ENCODE measurements at regions not wholly inside any gene's neighbourhood (a gene's known extent, or its start where the extent isn't known, plus 50 kb on each side); places are given as distances from the start of the nearest gene placed in this dataset.

GRCh38 chr2:211259831-211260476 lies 703.6 kb downstream of the CPS1 start:
- no peaks in the 10 kb centered on the region for H3K27me3 Mint-ChIP-seq
- Histone ChIP-seq H3K9me3 (ENCODE audit: control insufficient read depth in 1 of 2, low read length in 2 of 2) (no peaks in the 10 kb centered on the region), H3K27ac (ENCODE audit: low read depth, low read length) (no peak overlapping the region), H3K4me3 (ENCODE audit: low read length in 2 of 2) (no peak overlapping the region), H3K36me3 (ENCODE audit: insufficient read depth, low read length) (no peaks in the 10 kb centered on the region), H3K4me1 (ENCODE audit: insufficient read depth, low read length) (no peaks in the 10 kb centered on the region), H3K27me3 (ENCODE audit: insufficient read depth, low read length) (no peaks in the 10 kb centered on the region)
- intact Hi-C loops (cut with micrococcal nuclease) = no loop called here
- H3K9me3 Mint-ChIP-seq = peaks cover 0 to 14% (median 7%) of the 10 kb centered on the region in 8 donors
- ChIA-PET CTCF (ENCODE audit: partially characterized antibody) (no interaction called here), POLR2A (ENCODE audit: partially characterized antibody) (no interaction called here)
- H3K4me1 Mint-ChIP-seq = no peaks in the 10 kb centered on the region
- no peaks in the 10 kb centered on the region for H3K36me3 Mint-ChIP-seq
- no peak for DNase-seq
- no peak overlapping the region for H3K4me3 Mint-ChIP-seq
- H3K27ac Mint-ChIP-seq = no peak overlapping the region

- Mint-ChIP-seq H3K9me3 (peaks cover 1 to 8% (median 4%) of the 10 kb centered on the region in 8 donors), H3K36me3 (no peaks in the 10 kb centered on the region), H3K4me3 (no peak overlapping the region), H3K4me1 (no peaks in the 10 kb centered on the region), H3K27ac (no peak overlapping the region), H3K27me3 (no peaks in the 10 kb centered on the region)
- intact Hi-C loops (cut with micrococcal nuclease) = no loop called here
- ChIA-PET CTCF (ENCODE audit: partially characterized antibody) (no interaction called here), POLR2A (ENCODE audit: partially characterized antibody) (no interaction called here)
- no peaks in the 10 kb centered on the region for H3K36me3 ChIP-seq (ENCODE audit: insufficient read depth, low read length)
- no peak overlapping the region for H3K27ac ChIP-seq (ENCODE audit: low read depth, low read length)
- H3K4me1 ChIP-seq (ENCODE audit: insufficient read depth, low read length) = no peaks in the 10 kb centered on the region
- H3K9me3 ChIP-seq (ENCODE audit: control insufficient read depth in 1 of 2, low read length in 2 of 2) = no peaks in the 10 kb centered on the region
- no peak overlapping the region for H3K4me3 ChIP-seq (ENCODE audit: low read length in 2 of 2)
- no peaks in the 10 kb centered on the region for H3K27me3 ChIP-seq (ENCODE audit: insufficient read depth, low read length)
- no peak for DNase-seq
Measured at GRCh38 chr2:211270257-211270656, 713.9 kb downstream of the CPS1 start.

- Histone ChIP-seq H3K9me3 (ENCODE audit: control insufficient read depth in 1 of 2, low read length in 2 of 2) (no peaks in the 10 kb centered on the region), H3K4me1 (ENCODE audit: insufficient read depth, low read length) (no peaks in the 10 kb centered on the region), H3K4me3 (ENCODE audit: low read length in 2 of 2) (no peak overlapping the region), H3K27ac (ENCODE audit: low read depth, low read length) (no peak overlapping the region), H3K27me3 (ENCODE audit: insufficient read depth, low read length) (no peaks in the 10 kb centered on the region), H3K36me3 (ENCODE audit: insufficient read depth, low read length) (no peaks in the 10 kb centered on the region)
- no peak overlapping the region for H3K27ac Mint-ChIP-seq
- no peak overlapping the region for H3K4me3 Mint-ChIP-seq
- no peak for DNase-seq
- POLR2A ChIA-PET (ENCODE audit: partially characterized antibody) = no interaction called here
- H3K9me3 Mint-ChIP-seq = peaks cover 0 to 4% (median 1%) of the 10 kb centered on the region in 8 donors
- H3K27me3 Mint-ChIP-seq = no peaks in the 10 kb centered on the region
- no peaks in the 10 kb centered on the region for H3K4me1 Mint-ChIP-seq
- no peaks in the 10 kb centered on the region for H3K36me3 Mint-ChIP-seq
- CTCF ChIA-PET (ENCODE audit: partially characterized antibody) = no interaction called here
- intact Hi-C loops (cut with micrococcal nuclease) = no loop called here
Measured at GRCh38 chr2:211281430-211282073, 725.2 kb downstream of the CPS1 start.

DNA sequence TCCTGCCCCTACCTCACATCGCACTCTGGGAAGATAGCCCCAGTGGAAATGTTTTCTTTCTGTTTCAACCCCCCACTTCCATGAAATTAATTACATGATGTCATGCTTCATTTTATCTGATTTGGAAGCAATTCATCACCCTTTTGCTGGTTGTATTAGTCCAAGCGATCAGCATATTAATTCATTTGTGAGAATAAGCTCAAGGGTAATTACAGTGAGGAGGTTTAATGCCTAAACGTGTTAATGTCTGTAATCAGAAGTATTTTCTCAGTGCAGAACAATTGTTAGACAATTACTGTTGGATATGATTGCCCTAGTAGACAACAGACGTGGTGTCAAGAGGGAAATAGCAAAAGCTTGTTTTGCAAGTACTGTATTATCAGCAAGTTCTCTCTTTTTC lies 746.3 kb downstream of the CPS1 start:
- Histone ChIP-seq H3K4me3 (ENCODE audit: low read length in 2 of 2) (no peak overlapping the region), H3K27me3 (ENCODE audit: insufficient read depth, low read length) (no peaks in the 10 kb centered on the region), H3K9me3 (ENCODE audit: control insufficient read depth in 1 of 2, low read length in 2 of 2) (no peaks in the 10 kb centered on the region), H3K36me3 (ENCODE audit: insufficient read depth, low read length) (no peaks in the 10 kb centered on the region), H3K4me1 (ENCODE audit: insufficient read depth, low read length) (no peaks in the 10 kb centered on the region), H3K27ac (ENCODE audit: low read depth, low read length) (no peak overlapping the region)
- Mint-ChIP-seq H3K9me3 (peaks cover 0 to 9% (median under 1%) of the 10 kb centered on the region in 8 donors), H3K4me3 (no peak overlapping the region), H3K4me1 (no peaks in the 10 kb centered on the region), H3K27me3 (no peaks in the 10 kb centered on the region), H3K36me3 (no peaks in the 10 kb centered on the region), H3K27ac (no peak overlapping the region)
- ChIA-PET CTCF (ENCODE audit: partially characterized antibody) (interaction anchor here (0.6 kb wide), 1 partner anchor 1258 kb away, joined by 3 read pairs; no protein-coding TSS in a partner anchor), POLR2A (ENCODE audit: partially characterized antibody) (no interaction called here)
- intact Hi-C loops (cut with micrococcal nuclease) = no loop called here
- no peak for DNase-seq

GRCh38 chr2:211306929-211307328 lies 750.5 kb downstream of the CPS1 start:
- Histone ChIP-seq H3K4me1 (ENCODE audit: insufficient read depth, low read length) (no peaks in the 10 kb centered on the region), H3K27ac (ENCODE audit: low read depth, low read length) (no peak overlapping the region), H3K27me3 (ENCODE audit: insufficient read depth, low read length) (no peaks in the 10 kb centered on the region), H3K9me3 (ENCODE audit: control insufficient read depth in 1 of 2, low read length in 2 of 2) (peaks cover 0 to 4% of the 10 kb centered on the region in 2 donors), H3K4me3 (ENCODE audit: low read length in 2 of 2) (no peak overlapping the region), H3K36me3 (ENCODE audit: insufficient read depth, low read length) (no peaks in the 10 kb centered on the region)
- Mint-ChIP-seq H3K9me3 (peaks cover 0 to 14% (median under 1%) of the 10 kb centered on the region in 8 donors), H3K4me1 (no peaks in the 10 kb centered on the region), H3K4me3 (no peak overlapping the region), H3K36me3 (no peaks in the 10 kb centered on the region), H3K27ac (no peak overlapping the region), H3K27me3 (no peaks in the 10 kb centered on the region)
- DNase-seq = no peak
- POLR2A ChIA-PET (ENCODE audit: partially characterized antibody) = no interaction called here
- CTCF ChIA-PET (ENCODE audit: partially characterized antibody) = no interaction called here
- intact Hi-C loops (cut with micrococcal nuclease) = no loop called here

All from CD4-positive, alpha-beta memory T cell (primary cell).